Panc1 (cell line): ENCODE measurements at regions not wholly inside any gene's neighbourhood (a gene's known extent, or its start where the extent isn't known, plus 50 kb on each side); places are given as distances from the start of the nearest gene placed in this dataset.
"Not testable (repeated sequence)": the region's sequence is repeated elsewhere in the genome, so short reads cannot be mapped to it uniquely, and the experiment has no call there.

Source experiments
- ATAC-seq: fragments of 200-7000 bp; cut with Tn5 transposase; 2 replicates; pipeline ENCODE4 v1.9.1; 2020; ENCODE audit warnings: mild to moderate bottlenecking, moderate library complexity
- BruUV-seq: library from RNA; stranded (reverse); fragments of 400-500 nt; replicated peaks from 2 replicates; lab custom pipeline; 2021; lab: Mats Ljungman, UMichigan
- CTCF ChIA-PET: fragments of 300-600 bp; sonication (Branson Sonifier 250); formaldehyde crosslinking; loops from one replicate; lab custom pipeline; 2022; ENCODE audit warnings: antibody characterized with exemption; lab: Charles Lee
- POLR2A ChIA-PET: fragments of 300-600 bp; sonication (Branson Sonifier 250); formaldehyde crosslinking; loops from one replicate; lab custom pipeline; 2022; ENCODE audit warnings: antibody characterized with exemption; lab: Charles Lee
- DNase-seq: peaks from one replicate; pipeline ENCODE4 v3.0.0-alpha.2; 2010; ENCODE audit warnings: low read depth, low spot score
- H3K27ac ChIP-seq: 2 replicates; pipeline ENCODE4 v1.5.1; 2011; ENCODE audit warnings: mild to moderate bottlenecking, low read length, inconsistent platforms
- H3K27me3 ChIP-seq: fragments of 200-500 bp; sonication (Bioruptor generic); 2 replicates; pipeline ENCODE4 v1.6.0; 2014; ENCODE audit warnings: low read length, inconsistent platforms; ENCODE audit not compliant: control insufficient read depth, insufficient read depth
- H3K36me3 ChIP-seq: fragments of 200-500 bp; sonication (Bioruptor generic); 2 replicates; pipeline ENCODE4 v1.5.1; 2014; ENCODE audit warnings: inconsistent platforms, mild to moderate bottlenecking, low read length, moderate library complexity; ENCODE audit not compliant: control insufficient read depth, insufficient read depth
- H3K4me1 ChIP-seq: 2 replicates; pipeline ENCODE4 v1.5.1; 2011; ENCODE audit warnings: inconsistent platforms, mild to moderate bottlenecking, low read length, moderate library complexity; ENCODE audit not compliant: control insufficient read depth, insufficient read depth
- H3K4me3 ChIP-seq, 2 experiments: 2 replicates each; pipeline ENCODE4 v1.5.1; 2011 to 2012; ENCODE audit warnings: low read depth in 2 of 2, low read length in 2 of 2, mild to moderate bottlenecking in 2 of 2, inconsistent platforms in 1 of 2, moderate library complexity in 1 of 2
- H3K9me3 ChIP-seq: fragments of 200-500 bp; sonication (Bioruptor generic); 2 replicates; pipeline ENCODE4 v1.5.1; 2014; ENCODE audit warnings: low read depth, mild to moderate bottlenecking, inconsistent platforms, low read length, moderate library complexity; ENCODE audit not compliant: control insufficient read depth, insufficient read depth
- CTCF ChIP-seq: fragments of 450-650 bp; IDR thresholded peaks from 2 replicates; pipeline ENCODE4 v1.5.1; 2017; ENCODE audit warnings: mild to moderate bottlenecking
- POLR2AphosphoS5 ChIP-seq: IDR thresholded peaks from 2 replicates; pipeline ENCODE4 v1.6.1; 2012; ENCODE audit warnings: mild to moderate bottlenecking, low read depth, low read length, moderate library complexity
- REST ChIP-seq, 2 experiments: IDR thresholded peaks; 2 replicates each; pipeline ENCODE4 v1.6.1; 2011 to 2012; ENCODE audit warnings: low read depth in 2 of 2, control low read depth in 1 of 2, low read length in 1 of 2, mild to moderate bottlenecking in 1 of 2, moderate library complexity in 1 of 2; ENCODE audit not compliant: insufficient read depth in 1 of 2
- SIN3A ChIP-seq: IDR thresholded peaks from 2 replicates; pipeline ENCODE4 v1.6.1; 2012; ENCODE audit warnings: low read depth, mild to moderate bottlenecking, low read length, moderate library complexity, borderline replicate concordance; ENCODE audit not compliant: insufficient read depth
- TCF7L2 ChIP-seq: IDR thresholded peaks from 2 replicates; pipeline ENCODE4 v1.6.1; 2011; ENCODE audit warnings: mild to moderate bottlenecking, low read depth, low read length, inconsistent platforms
- in situ Hi-C: cut with HindIII; loops from 2 replicates; pipeline ENCODE4 v1.10.0; 2016; ENCODE audit warnings: low sequenced_read_pairs, low pct_unique_long_range_greater_than_20kb
- intact Hi-C: fragments of 100-400 bp; cut with micrococcal nuclease; formaldehyde crosslinking; loops from one replicate; pipeline ENCODE4 v1.10.0; 2022; ENCODE audit not compliant: unreplicated experiment

- POLR2A ChIA-PET = no interaction called here
- TF ChIP-seq TCF7L2 (no peak), POLR2AphosphoS5 (no peak), SIN3A (no peak), REST (IDR thresholded peaks at IDR 0.05; ENCODE audit: insufficient read depth in 1 of 2, low read depth in 2 of 2, low read length in 1 of 2) (no peak), CTCF (no peak)
- no peak overlapping the region for H3K27ac ChIP-seq
- CTCF ChIA-PET = no interaction called here
- H3K4me1 ChIP-seq = no peaks in the 10 kb centered on the region
- no peak overlapping the region for H3K4me3 ChIP-seq
- in situ Hi-C loops (no loop called here), intact Hi-C loops (no loop called here)
- no peak for ATAC-seq
- no peaks in the 10 kb centered on the region for H3K9me3 ChIP-seq
- BruUV-seq = no TSS peak
- no peak for DNase-seq
- no peaks in the 10 kb centered on the region for H3K36me3 ChIP-seq
- H3K27me3 ChIP-seq = no peaks in the 10 kb centered on the region
Measured at GRCh38 chr2:89000235-89000634, 308.8 kb downstream of the RPIA start.

GRCh38 chr2:89004238-89004637 lies 312.8 kb downstream of the RPIA start:
- H3K27ac ChIP-seq, ATAC-seq, H3K27me3 ChIP-seq, in situ Hi-C loops, H3K9me3 ChIP-seq, CTCF ChIA-PET, POLR2A ChIA-PET, H3K4me3 ChIP-seq, BruUV-seq, intact Hi-C loops, DNase-seq, H3K36me3 ChIP-seq, H3K4me1 ChIP-seq: not testable (repeated sequence)
- 0 out of 2 replicates have a peak, but pooled peaks have one; percentile 11 for TF ChIP-seq CTCF

GRCh38 chr2:89020566-89020965 lies 329.1 kb downstream of the RPIA start:
- intact Hi-C loops, H3K9me3 ChIP-seq, H3K4me3 ChIP-seq, H3K27ac ChIP-seq, H3K4me1 ChIP-seq, POLR2A ChIA-PET, H3K36me3 ChIP-seq, CTCF ChIA-PET, in situ Hi-C loops, BruUV-seq, H3K27me3 ChIP-seq, DNase-seq, ATAC-seq: not testable (repeated sequence)

- intact Hi-C loops, H3K4me3 ChIP-seq, DNase-seq, POLR2A ChIA-PET, ATAC-seq, CTCF ChIA-PET, in situ Hi-C loops, H3K9me3 ChIP-seq, H3K36me3 ChIP-seq, H3K4me1 ChIP-seq, H3K27me3 ChIP-seq, BruUV-seq, H3K27ac ChIP-seq: not testable (repeated sequence)
Measured at GRCh38 chr2:89026296-89026695, 334.8 kb downstream of the RPIA start.

- BruUV-seq, H3K4me3 ChIP-seq, in situ Hi-C loops, CTCF ChIA-PET, H3K27me3 ChIP-seq, H3K36me3 ChIP-seq, intact Hi-C loops, H3K9me3 ChIP-seq, POLR2A ChIA-PET, ATAC-seq, H3K27ac ChIP-seq, H3K4me1 ChIP-seq, DNase-seq: not testable (repeated sequence)
Measured at GRCh38 chr2:89027115-89027514, 335.6 kb downstream of the RPIA start.
